ENCODE measurements at regions not wholly inside any gene's neighbourhood (a gene's known extent, or its start where the extent isn't known, plus 50 kb on each side); places are given as distances from the start of the nearest gene placed in this dataset.

DNA sequence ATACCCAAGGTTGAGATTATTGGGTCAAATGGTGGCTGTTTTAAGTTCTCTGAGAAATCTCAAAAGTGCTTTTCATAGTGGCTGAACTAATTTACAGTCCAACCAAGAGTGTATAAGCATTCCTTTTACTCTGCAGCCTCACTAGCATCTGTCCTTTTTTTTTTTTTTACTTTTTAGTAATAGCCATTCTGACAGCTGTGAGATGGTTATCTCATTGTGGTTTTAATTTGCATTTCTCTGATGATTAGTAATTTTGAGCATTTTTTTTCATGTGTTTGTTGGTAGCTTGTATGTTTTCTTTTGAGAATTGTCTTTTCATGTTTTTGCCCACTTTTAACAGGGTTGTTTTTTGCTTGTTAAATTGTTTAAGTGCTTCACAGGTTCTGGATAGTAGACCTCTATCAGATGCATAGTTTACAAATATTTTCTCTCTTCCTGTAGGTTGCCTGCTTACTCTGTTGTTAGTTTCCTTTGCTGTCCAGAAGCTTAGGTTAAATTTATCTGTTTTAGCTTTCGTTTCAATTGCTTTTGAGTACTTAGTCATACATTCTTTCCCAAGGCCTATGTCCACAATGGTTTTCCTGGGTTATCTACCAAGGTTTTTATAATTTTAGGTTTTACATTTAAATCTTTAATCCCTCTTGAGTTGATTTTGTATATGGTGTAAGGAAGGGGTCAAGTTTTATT is 881.3 kb upstream of the SEL1L start:
- TF ChIP-seq POLR2AphosphoS5 (IDR thresholded peaks at IDR 0.05; ENCODE audit: low read depth, low read length) (no peak), SIN3A (IDR thresholded peaks at IDR 0.05; ENCODE audit: borderline replicate concordance, insufficient read depth, low read length) (no peak), TAF1 (IDR thresholded peaks at IDR 0.05; ENCODE audit: borderline replicate concordance, insufficient read depth, low read length) (no peak), FOXP2 (optimal IDR thresholded peaks at IDR 0.05; ENCODE audit: borderline replicate concordance, extremely low read depth, extremely low read length, insufficient read depth) (no peak)
- TF ChIP-seq, protein P1, sequence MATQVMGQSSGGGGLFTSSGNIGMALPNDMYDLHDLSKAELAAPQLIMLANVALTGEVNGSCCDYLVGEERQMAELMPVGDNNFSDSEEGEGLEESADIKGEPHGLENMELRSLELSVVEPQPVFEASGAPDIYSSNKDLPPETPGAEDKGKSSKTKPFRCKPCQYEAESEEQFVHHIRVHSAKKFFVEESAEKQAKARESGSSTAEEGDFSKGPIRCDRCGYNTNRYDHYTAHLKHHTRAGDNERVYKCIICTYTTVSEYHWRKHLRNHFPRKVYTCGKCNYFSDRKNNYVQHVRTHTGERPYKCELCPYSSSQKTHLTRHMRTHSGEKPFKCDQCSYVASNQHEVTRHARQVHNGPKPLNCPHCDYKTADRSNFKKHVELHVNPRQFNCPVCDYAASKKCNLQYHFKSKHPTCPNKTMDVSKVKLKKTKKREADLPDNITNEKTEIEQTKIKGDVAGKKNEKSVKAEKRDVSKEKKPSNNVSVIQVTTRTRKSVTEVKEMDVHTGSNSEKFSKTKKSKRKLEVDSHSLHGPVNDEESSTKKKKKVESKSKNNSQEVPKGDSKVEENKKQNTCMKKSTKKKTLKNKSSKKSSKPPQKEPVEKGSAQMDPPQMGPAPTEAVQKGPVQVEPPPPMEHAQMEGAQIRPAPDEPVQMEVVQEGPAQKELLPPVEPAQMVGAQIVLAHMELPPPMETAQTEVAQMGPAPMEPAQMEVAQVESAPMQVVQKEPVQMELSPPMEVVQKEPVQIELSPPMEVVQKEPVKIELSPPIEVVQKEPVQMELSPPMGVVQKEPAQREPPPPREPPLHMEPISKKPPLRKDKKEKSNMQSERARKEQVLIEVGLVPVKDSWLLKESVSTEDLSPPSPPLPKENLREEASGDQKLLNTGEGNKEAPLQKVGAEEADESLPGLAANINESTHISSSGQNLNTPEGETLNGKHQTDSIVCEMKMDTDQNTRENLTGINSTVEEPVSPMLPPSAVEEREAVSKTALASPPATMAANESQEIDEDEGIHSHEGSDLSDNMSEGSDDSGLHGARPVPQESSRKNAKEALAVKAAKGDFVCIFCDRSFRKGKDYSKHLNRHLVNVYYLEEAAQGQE (IDR thresholded peaks at IDR 0.05; ENCODE audit: insufficient read depth in 1 of 2, low read depth in 2 of 2, low read length in 2 of 2), result no peak
